ENCODE measurements at regions not wholly inside any gene's neighbourhood (a gene's known extent, or its start where the extent isn't known, plus 50 kb on each side); places are given as distances from the start of the nearest gene placed in this dataset.

- TF ChIP-seq EZH2 (IDR thresholded peaks at IDR 0.05; ENCODE audit: borderline replicate concordance, low read depth, low read length, poor library complexity, severe bottlenecking) (no peak), CTCF (conservative IDR thresholded peaks at IDR 0.05; ENCODE audit: low read depth, low read length) (no peak)
Measured at GRCh38 chr9:25816439-25816838, 138.2 kb upstream of the TUSC1 start.

Data from A673 (cell line).